ENCODE measurements at regions not wholly inside any gene's neighbourhood (a gene's known extent, or its start where the extent isn't known, plus 50 kb on each side); places are given as distances from the start of the nearest gene placed in this dataset.
"Not testable (repeated sequence)": the region's sequence is repeated elsewhere in the genome, so short reads cannot be mapped to it uniquely, and the experiment has no call there.

- no peak for DNase-seq (ENCODE audit: low read depth in 2 of 2)
Observed at GRCh38 chr5:174518512-174518911, 205.9 kb upstream of the MSX2 start.

DNA sequence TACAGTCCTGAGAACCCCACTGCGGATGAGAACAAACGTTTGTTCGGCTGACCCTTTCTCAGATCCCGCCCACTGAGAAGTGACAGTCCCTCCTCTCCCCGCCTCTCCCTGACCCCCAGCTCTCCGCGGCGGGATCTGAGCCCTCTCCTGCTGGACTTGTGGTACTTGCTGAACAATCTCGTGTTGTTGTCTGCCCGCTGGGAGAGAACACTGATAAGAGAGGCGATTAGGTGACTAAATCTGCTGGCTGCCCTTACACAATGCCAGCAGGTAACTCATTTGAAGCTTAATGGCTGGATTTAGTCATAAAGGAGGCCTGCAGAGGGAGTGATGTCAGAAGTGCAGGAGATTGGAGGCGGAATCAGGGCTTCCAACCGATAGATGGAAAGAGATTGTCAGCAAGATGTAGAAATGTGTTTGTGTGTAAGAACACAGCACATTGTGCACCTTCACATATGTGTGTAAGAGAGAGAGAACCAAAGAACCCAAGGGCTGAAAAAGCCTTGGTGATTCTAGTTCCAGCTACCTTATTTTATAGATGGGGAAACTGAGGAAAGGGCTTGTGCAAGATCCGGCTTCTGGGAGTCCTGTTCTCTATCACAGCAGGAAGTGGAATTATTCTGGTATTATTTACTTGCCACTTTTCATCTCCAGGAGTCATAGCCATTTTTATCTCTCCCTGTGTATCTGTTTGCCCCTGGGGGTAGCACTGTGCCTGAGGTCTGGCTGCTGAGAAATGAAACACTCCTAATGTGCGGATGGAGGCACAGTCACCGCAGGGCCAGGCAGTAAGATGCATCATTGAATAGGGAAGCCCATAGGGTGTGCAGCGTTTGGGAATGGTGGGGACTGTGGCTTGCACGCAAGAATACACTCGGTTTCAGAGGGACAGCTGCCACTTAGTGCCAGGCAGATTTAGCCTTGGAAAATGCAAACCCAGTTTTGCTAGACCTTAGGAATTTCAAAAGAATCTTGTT is 203.7 kb upstream of the MSX2 start:
- DNase-seq (ENCODE audit: low read depth in 2 of 2): no peak

DNA sequence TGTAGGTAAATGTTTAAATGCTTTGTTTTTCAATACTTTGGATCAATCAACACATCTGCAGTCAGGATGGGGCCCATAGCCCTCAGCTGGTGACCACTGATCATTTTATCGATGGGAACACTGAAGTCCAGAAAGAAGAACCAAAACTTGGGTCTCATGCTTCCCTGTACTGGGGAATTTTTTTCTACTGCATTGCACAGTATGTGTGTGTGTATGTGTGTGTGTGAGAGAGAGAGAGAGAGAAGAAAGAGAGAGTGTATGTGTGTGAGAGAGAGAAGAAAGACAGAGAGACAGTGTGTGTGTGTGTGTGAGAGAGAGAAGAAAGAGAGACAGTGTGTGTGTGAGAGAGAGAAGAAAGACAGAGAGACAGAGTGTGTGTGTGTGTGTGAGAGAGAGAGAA is 202.9 kb upstream of the MSX2 start:
- no peak for DNase-seq (ENCODE audit: low read depth in 2 of 2)

DNA sequence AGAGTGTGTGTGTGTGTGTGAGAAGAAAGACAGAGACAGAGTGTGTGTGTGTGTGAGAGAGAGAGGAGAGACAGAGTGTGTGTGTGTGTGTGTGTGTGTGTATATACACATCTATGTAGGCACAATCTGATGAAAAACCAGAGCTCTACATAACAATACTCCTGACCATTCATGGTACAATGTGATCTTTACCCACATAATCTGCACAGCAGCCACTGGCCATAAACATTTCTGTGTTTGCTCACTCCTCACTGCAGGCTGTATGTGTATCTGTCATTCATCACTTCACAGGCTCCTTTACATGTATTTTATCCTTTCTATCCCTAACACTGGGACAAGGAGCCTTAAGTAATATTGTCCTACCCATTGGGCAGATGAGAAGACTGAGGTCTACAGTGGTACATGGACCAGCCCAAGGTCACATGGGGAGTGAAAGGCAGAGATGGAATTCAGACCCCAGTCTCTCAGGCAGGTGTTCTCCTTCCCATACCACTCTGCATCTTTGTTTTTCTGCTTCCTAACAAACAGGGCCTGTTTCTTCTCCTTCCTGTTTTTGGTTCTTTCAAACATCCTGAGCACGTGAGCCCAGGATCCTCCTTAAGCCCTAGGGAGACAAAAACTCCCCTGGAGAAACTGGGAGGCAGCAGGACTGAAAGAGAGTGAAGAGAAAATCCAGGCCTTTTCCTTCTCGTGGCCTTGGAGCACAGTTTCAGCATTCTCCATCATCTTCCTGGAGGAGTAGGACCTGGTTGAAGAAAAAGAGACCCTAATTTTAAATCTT is 201.7 kb upstream of the MSX2 start:
- no peak for DNase-seq (ENCODE audit: low read depth in 2 of 2)

DNA sequence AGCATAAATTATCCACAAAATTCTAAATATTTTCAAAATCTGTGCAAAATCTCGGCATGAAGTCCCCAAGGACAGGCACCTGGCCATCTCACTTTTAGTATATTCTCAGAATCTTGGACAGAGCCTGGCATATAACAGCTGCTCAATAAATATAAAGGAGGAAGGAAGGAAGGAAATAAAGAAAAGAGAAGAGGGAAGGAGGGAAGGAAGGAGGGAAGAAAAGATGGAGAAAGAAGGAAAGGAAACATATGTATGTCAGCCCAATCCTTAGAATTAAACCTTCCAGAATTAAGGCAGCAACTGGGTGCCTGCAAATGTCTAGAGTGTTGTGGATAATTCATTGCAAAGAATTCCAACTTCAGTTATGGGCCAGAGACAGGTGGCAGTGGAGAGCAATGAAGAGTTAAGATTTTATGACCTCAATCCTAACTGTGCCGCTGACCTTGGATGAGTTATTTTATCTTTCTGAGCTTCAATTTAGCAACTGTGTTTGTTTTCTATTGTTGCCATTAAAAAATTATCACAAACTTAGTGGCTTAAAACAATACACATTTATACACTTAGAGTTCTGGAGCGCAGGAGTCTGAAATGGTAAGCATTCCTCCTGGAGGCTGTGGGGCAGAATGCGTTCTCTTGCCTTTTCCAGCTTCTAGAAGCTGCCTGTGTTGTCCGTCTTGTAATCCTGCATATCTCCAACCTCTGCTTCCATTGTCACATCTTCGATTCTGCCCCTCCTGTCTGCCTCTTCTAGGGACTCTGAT is 200.9 kb upstream of the MSX2 start:
- no peak for DNase-seq (ENCODE audit: low read depth in 2 of 2)

DNA sequence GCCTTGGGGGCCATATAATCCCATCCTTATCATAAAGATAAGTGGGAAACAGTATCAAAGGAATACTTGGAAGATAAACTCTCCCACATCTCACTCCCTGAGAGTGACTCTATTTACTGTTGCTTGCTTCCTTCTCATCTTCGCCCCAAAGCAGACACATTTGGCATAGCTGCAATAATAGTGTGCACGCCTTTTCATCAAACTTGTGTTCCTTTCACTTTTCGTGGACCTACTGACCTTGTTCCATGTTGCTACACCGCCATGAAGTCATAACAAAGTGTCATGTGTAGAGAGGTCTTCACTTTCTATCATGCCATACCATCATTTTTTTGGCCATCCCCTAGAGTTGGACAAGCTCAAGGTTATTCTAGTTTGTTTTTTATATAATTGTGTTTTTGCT is 200.0 kb upstream of the MSX2 start:
- DNase-seq (ENCODE audit: low read depth in 2 of 2): no peak

- no peak for DNase-seq (ENCODE audit: low read depth in 2 of 2)
Observed at GRCh38 chr5:174526177-174526576, 198.2 kb upstream of the MSX2 start.

DNA sequence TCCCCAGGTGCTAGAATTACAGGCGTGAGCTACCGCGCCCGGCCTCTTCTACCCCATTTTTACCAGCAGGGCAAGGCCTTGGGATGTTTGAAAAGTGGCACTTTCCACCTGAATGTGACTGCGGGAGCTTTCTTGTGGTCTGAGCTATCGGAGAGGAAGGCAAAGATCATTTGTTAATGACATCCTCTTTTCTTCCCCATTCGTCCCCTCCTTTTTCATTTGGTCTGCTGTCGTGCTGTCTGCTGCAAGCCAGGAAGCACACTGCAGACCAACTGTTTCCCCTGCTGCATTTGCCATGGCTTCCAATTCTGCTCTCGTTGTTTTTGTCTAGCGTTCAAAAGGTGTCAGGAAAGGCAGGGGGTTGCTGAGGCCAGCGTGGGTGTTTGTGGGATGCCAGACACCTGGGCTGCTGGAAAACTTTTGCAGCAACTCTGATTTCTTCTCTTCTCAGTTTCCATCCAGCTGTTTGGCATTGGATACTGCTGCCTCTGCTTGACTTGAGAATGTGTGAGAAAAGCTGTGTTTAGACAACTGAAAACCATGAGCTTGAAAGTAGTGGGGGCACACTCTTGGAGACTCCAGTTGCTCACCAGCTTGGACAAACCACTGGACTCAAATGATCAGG is 196.4 kb upstream of the MSX2 start:
- DNase-seq (ENCODE audit: low read depth in 2 of 2): no peak

DNA sequence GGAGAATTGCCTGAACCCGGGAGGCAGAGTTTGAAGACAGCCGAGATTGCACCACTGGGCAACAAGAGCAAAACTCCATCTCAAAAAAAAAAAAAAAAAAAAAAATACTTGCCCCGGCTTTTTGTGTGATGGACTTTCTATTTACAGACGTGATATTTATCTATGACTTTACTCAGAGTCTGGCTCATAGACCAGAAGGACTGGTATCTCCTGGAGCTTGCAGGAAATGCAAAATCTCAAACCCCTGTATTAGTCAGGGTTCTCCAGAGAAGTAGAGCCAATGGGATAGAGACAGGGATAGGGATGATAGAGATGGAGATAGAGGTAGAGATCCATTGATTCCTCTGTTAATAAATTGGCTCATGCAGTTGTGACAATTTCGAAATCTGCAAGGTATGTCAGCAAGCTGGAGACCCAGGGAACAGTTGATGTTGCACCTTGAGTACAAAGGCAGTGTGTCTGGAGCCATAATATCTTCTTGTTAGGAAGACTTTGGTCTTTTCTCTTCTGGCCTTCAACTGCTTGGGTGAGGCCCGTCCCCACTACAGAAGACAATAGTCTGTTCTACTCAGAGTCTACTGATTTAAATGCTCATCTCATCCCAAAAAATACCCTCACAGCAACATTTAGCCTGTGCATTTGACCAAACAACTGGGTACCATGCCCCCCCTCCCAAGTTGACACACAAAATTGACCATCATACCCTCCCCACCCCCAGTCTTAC is 195.4 kb upstream of the MSX2 start:
- DNase-seq (ENCODE audit: low read depth in 2 of 2): no peak

GRCh38 chr5:174529925-174530681 is 194.3 kb upstream of the MSX2 start:
- no peak for DNase-seq (ENCODE audit: low read depth in 2 of 2)

GRCh38 chr5:174531782-174532191 is 192.6 kb upstream of the MSX2 start:
- no peak for DNase-seq (ENCODE audit: low read depth in 2 of 2)

GRCh38 chr5:174532455-174533453 is 191.6 kb upstream of the MSX2 start:
- peak in 1 of 2 donors; percentile 14 for DNase-seq (ENCODE audit: low read depth in 2 of 2)

- DNase-seq (ENCODE audit: low read depth in 2 of 2): no peak
Observed at GRCh38 chr5:174533751-174534241, 190.6 kb upstream of the MSX2 start.

GRCh38 chr5:174535669-174536068 is 188.7 kb upstream of the MSX2 start:
- DNase-seq (ENCODE audit: low read depth in 2 of 2): no peak

GRCh38 chr5:174539823-174540222 is 184.6 kb upstream of the MSX2 start:
- not testable (repeated sequence) for DNase-seq (ENCODE audit: low read depth in 2 of 2)

- no peak for DNase-seq (ENCODE audit: low read depth in 2 of 2)
Observed at GRCh38 chr5:174542037-174542436, 182.3 kb upstream of the MSX2 start.

DNA sequence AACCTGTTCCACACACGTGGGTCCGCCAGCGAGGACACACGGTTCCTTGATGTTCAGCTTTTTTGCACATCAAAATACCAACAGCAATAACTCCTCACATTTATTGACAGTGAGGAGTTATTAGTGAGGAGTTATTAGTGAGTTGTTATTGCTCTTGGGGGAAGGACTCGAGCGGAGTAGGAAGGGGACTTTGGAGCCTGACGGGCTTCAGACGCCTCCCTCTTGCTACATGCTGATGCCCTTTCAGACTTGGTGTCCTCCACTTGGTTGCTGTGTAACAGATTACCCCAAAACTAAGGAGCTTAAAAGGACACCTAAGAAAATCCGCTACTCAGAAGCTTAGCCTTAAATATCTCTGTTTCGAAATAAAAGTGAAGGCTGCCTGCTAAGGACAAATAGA is 181.9 kb upstream of the MSX2 start:
- no peak for DNase-seq (ENCODE audit: low read depth in 2 of 2)

DNA sequence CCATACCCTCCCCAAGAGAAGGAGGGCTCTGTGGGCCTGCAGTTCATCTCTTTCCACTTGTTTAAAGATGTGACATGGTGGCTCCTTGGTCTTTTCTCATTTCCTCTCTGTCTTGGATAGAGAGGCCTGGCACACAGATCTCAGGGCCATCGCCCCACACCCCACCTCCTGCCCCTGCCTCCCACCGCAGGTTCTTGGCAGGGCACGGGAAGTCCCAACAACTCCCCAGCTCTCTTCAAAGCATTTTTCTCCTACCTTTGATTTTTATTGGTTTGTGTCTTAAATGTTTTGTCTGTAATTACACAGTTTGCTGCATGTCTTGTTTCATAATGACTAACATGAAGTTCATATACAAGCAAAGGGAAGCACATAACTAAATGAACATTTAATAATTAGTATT is 178.5 kb upstream of the MSX2 start:
- DNase-seq (ENCODE audit: low read depth in 2 of 2): no peak

- DNase-seq (ENCODE audit: low read depth in 2 of 2): no peak
Observed at GRCh38 chr5:174547814-174548213, 176.6 kb upstream of the MSX2 start.
